ENCODE measurements at regions not wholly inside any gene's neighbourhood (a gene's known extent, or its start where the extent isn't known, plus 50 kb on each side); places are given as distances from the start of the nearest gene placed in this dataset.

DNA sequence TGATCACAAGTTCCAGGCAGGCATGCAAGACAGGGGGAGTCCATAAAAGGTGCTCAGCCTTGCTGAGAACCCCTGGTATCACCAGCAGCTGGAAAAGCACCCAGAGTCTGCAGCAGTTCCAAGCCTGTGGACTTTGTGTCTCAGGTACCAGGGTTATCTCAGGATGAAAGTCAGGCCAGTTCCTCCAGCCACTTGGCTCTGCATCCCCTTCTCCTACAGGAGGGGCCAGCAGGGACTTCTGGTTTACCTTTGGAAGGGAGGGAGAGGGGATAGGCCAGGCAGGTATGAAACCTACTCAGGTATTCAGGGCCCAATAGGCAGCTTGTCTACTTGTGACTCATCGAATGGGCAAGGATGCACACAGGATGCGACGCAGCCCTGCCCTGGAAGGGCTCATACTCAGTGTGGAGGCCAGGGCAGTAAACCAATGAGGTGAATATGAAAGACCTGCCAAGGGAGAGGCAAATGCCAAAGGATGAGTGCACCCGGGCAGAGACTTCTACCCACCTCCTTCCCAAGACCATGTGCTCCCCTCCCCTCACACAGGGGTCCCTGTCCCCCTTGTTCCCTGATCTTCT, 148.2 kb downstream of the SLC38A6 start:
- TF ChIP-seq, protein P1, sequence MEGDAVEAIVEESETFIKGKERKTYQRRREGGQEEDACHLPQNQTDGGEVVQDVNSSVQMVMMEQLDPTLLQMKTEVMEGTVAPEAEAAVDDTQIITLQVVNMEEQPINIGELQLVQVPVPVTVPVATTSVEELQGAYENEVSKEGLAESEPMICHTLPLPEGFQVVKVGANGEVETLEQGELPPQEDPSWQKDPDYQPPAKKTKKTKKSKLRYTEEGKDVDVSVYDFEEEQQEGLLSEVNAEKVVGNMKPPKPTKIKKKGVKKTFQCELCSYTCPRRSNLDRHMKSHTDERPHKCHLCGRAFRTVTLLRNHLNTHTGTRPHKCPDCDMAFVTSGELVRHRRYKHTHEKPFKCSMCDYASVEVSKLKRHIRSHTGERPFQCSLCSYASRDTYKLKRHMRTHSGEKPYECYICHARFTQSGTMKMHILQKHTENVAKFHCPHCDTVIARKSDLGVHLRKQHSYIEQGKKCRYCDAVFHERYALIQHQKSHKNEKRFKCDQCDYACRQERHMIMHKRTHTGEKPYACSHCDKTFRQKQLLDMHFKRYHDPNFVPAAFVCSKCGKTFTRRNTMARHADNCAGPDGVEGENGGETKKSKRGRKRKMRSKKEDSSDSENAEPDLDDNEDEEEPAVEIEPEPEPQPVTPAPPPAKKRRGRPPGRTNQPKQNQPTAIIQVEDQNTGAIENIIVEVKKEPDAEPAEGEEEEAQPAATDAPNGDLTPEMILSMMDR (IDR thresholded peaks at IDR 0.05; ENCODE audit: insufficient read depth, low read depth, low read length): no peak
- no peak for TF ChIP-seq EZH2 (IDR thresholded peaks at IDR 0.05; ENCODE audit: insufficient read depth, low read length)

All from astrocyte (in vitro differentiated cells and primary cell).